ENCODE measurements at regions not wholly inside any gene's neighbourhood (a gene's known extent, or its start where the extent isn't known, plus 50 kb on each side); places are given as distances from the start of the nearest gene placed in this dataset.
A peak's percentile ranks its signal among the peaks of the same experiment; 100 is the strongest.

- TF ChIP-seq CTCF (IDR thresholded peaks at IDR 0.05; ENCODE audit: insufficient read depth, low read length, severe bottlenecking) = no peak
- no peak overlapping the region for H3K4me3 ChIP-seq (ENCODE audit: low read depth, low read length)
- FAIRE-seq = no peak
- no peaks in the 10 kb centered on the region for H3K27me3 ChIP-seq (ENCODE audit: control insufficient read depth, insufficient read depth, low read length)
- no peak for DNase-seq (ENCODE audit: low read depth)
- no peaks in the 10 kb centered on the region for H3K36me3 ChIP-seq (ENCODE audit: control insufficient read depth, insufficient read depth, low read length)
These were observed 304.3 kb upstream of the KITLG start for GRCh38 chr12:88884600-88884999.

GRCh38 chr12:88882662-88883061, 302.4 kb upstream of the KITLG start:
- DNase-seq (ENCODE audit: low read depth) = no peak
- no peak for FAIRE-seq
- Histone ChIP-seq H3K36me3 (ENCODE audit: control insufficient read depth, insufficient read depth, low read length) (no peaks in the 10 kb centered on the region), H3K4me3 (ENCODE audit: low read depth, low read length) (no peak overlapping the region), H3K27me3 (ENCODE audit: control insufficient read depth, insufficient read depth, low read length) (no peaks in the 10 kb centered on the region)
- TF ChIP-seq CTCF (IDR thresholded peaks at IDR 0.05; ENCODE audit: insufficient read depth, low read length, severe bottlenecking) = no peak

GRCh38 chr12:88880051-88880450, 299.8 kb upstream of the KITLG start:
- no peak for FAIRE-seq

GRCh38 chr12:88878295-88878694, 298.0 kb upstream of the KITLG start:
- H3K36me3 ChIP-seq (ENCODE audit: control insufficient read depth, insufficient read depth, low read length) = no peaks in the 10 kb centered on the region
- H3K27me3 ChIP-seq (ENCODE audit: control insufficient read depth, insufficient read depth, low read length) = no peaks in the 10 kb centered on the region
- no peak overlapping the region for H3K4me3 ChIP-seq (ENCODE audit: low read depth, low read length)
- FAIRE-seq = no peak
- DNase-seq (ENCODE audit: low read depth) = no peak
- no peak for TF ChIP-seq CTCF (IDR thresholded peaks at IDR 0.05; ENCODE audit: insufficient read depth, low read length, severe bottlenecking)

More at GRCh38 chr12:88880051-88880450, 299.8 kb upstream of the KITLG start:
- no peak for DNase-seq (ENCODE audit: low read depth)
- no peaks in the 10 kb centered on the region for H3K36me3 ChIP-seq (ENCODE audit: control insufficient read depth, insufficient read depth, low read length)
- no peak for TF ChIP-seq CTCF (IDR thresholded peaks at IDR 0.05; ENCODE audit: insufficient read depth, low read length, severe bottlenecking)
- no peaks in the 10 kb centered on the region for H3K27me3 ChIP-seq (ENCODE audit: control insufficient read depth, insufficient read depth, low read length)
- no peak overlapping the region for H3K4me3 ChIP-seq (ENCODE audit: low read depth, low read length)

- no peak for TF ChIP-seq CTCF (IDR thresholded peaks at IDR 0.05; ENCODE audit: insufficient read depth, low read length, severe bottlenecking)
- FAIRE-seq (no peak), DNase-seq (ENCODE audit: low read depth) (peak; percentile 52)
- Histone ChIP-seq H3K27me3 (ENCODE audit: control insufficient read depth, insufficient read depth, low read length) (no peaks in the 10 kb centered on the region), H3K4me3 (ENCODE audit: low read depth, low read length) (no peak overlapping the region), H3K36me3 (ENCODE audit: control insufficient read depth, insufficient read depth, low read length) (no peaks in the 10 kb centered on the region)
These were observed 296.6 kb upstream of the KITLG start for GRCh38 chr12:88876857-88877256.

- FAIRE-seq (no peak), DNase-seq (ENCODE audit: low read depth) (no peak)
- no peak for TF ChIP-seq CTCF (IDR thresholded peaks at IDR 0.05; ENCODE audit: insufficient read depth, low read length, severe bottlenecking)
- Histone ChIP-seq H3K4me3 (ENCODE audit: low read depth, low read length) (no peak overlapping the region), H3K36me3 (ENCODE audit: control insufficient read depth, insufficient read depth, low read length) (no peaks in the 10 kb centered on the region), H3K27me3 (ENCODE audit: control insufficient read depth, insufficient read depth, low read length) (no peaks in the 10 kb centered on the region)
These were observed 289.9 kb upstream of the KITLG start for GRCh38 chr12:88870000-88870737.
